ENCODE measurements at regions not wholly inside any gene's neighbourhood (a gene's known extent, or its start where the extent isn't known, plus 50 kb on each side); places are given as distances from the start of the nearest gene placed in this dataset.
"Not testable (repeated sequence)": the region's sequence is repeated elsewhere in the genome, so short reads cannot be mapped to it uniquely, and the experiment has no call there.

GRCh38 chr13:76596216-76596615, 290.0 kb downstream of the KCTD12 start:
- DNase-seq: no peak

GRCh38 chr13:76594435-76594834, 291.8 kb downstream of the KCTD12 start:
- no peak for DNase-seq

- DNase-seq: no peak
These were observed 299.4 kb downstream of the KCTD12 start for GRCh38 chr13:76586842-76587241.

- no peak for DNase-seq
These were observed 306.5 kb downstream of the KCTD12 start for GRCh38 chr13:76579701-76580100.

- DNase-seq: not testable (repeated sequence)
These were observed 310.6 kb downstream of the KCTD12 start for GRCh38 chr13:76575634-76576033.

GRCh38 chr13:76570510-76570971, 315.7 kb downstream of the KCTD12 start:
- DNase-seq: no peak

GRCh38 chr13:76556627-76557026, 329.6 kb downstream of the KCTD12 start:
- DNase-seq: no peak

- DNase-seq: no peak
These were observed 333.4 kb downstream of the KCTD12 start for GRCh38 chr13:76552807-76553206.

GRCh38 chr13:76552041-76552772, 334.0 kb downstream of the KCTD12 start:
- no peak for DNase-seq

- no peak for DNase-seq
These were observed 344.0 kb downstream of the KCTD12 start for GRCh38 chr13:76542176-76542575.

GRCh38 chr13:76538004-76538403, 348.2 kb downstream of the KCTD12 start:
- DNase-seq: no peak

- no peak for DNase-seq
These were observed 353.0 kb downstream of the KCTD12 start for GRCh38 chr13:76533251-76533650.

- no peak for DNase-seq
These were observed 359.2 kb downstream of the KCTD12 start for GRCh38 chr13:76527041-76527440.

- no peak for DNase-seq
These were observed 362.4 kb downstream of the KCTD12 start for GRCh38 chr13:76523740-76524340.

- DNase-seq: no peak
These were observed 364.0 kb downstream of the KCTD12 start for GRCh38 chr13:76522083-76522755.

- DNase-seq: no peak
These were observed 366.5 kb downstream of the KCTD12 start for GRCh38 chr13:76519685-76520084.

- no peak for DNase-seq
These were observed 369.6 kb downstream of the KCTD12 start for GRCh38 chr13:76516586-76516985.

- no peak for DNase-seq
These were observed 370.2 kb downstream of the KCTD12 start for GRCh38 chr13:76516013-76516412.

GRCh38 chr13:76512721-76513145, 373.5 kb downstream of the KCTD12 start:
- DNase-seq: no peak

GRCh38 chr13:76505437-76505836, 380.8 kb downstream of the KCTD12 start:
- DNase-seq: no peak

- no peak for DNase-seq
These were observed 382.4 kb downstream of the KCTD12 start for GRCh38 chr13:76503766-76504165.

GRCh38 chr13:76503291-76503690, 382.9 kb downstream of the KCTD12 start:
- no peak for DNase-seq

- no peak for DNase-seq
These were observed 385.3 kb downstream of the KCTD12 start for GRCh38 chr13:76500894-76501293.

GRCh38 chr13:76499891-76500290, 386.3 kb downstream of the KCTD12 start:
- DNase-seq: no peak
